ENCODE measurements at regions not wholly inside any gene's neighbourhood (a gene's known extent, or its start where the extent isn't known, plus 50 kb on each side); places are given as distances from the start of the nearest gene placed in this dataset.

DNA sequence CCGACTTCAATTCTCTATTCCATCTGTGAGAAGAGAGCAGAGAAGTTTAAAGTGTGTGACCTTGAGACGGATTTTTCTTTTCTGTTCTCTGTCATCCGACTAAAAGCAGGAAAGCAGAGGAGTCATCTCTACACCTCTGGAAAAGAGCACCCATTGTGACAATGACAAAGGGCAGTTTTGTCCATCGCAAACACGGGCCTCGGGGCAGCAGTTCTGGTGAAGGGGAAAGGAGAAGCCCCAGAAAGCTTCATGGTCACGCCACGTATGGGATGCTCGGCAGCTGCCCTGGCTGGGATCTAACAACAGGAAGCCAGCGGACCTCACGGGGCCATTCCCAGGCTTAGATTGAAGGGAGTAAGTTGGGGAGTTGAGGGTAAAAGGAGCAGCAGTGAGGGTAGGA, 52.0 kb upstream of the HBS1L start:
- no peaks in the 10 kb centered on the region for H3K9me3 ChIP-seq
- H3K4me1 ChIP-seq, result no peaks in the 10 kb centered on the region
- H3K4me3 ChIP-seq, result no peak overlapping the region
- no peak overlapping the region for H3K27ac ChIP-seq
- intact Hi-C loops (cut with DNase I), result no loop called here
- no peak for DNase-seq
- no peak for ATAC-seq
- no peaks in the 10 kb centered on the region for H3K27me3 ChIP-seq
- TF ChIP-seq, protein P1, sequence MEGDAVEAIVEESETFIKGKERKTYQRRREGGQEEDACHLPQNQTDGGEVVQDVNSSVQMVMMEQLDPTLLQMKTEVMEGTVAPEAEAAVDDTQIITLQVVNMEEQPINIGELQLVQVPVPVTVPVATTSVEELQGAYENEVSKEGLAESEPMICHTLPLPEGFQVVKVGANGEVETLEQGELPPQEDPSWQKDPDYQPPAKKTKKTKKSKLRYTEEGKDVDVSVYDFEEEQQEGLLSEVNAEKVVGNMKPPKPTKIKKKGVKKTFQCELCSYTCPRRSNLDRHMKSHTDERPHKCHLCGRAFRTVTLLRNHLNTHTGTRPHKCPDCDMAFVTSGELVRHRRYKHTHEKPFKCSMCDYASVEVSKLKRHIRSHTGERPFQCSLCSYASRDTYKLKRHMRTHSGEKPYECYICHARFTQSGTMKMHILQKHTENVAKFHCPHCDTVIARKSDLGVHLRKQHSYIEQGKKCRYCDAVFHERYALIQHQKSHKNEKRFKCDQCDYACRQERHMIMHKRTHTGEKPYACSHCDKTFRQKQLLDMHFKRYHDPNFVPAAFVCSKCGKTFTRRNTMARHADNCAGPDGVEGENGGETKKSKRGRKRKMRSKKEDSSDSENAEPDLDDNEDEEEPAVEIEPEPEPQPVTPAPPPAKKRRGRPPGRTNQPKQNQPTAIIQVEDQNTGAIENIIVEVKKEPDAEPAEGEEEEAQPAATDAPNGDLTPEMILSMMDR (IDR thresholded peaks at IDR 0.05), result no peak
- no peaks in the 10 kb centered on the region for H3K36me3 ChIP-seq

DNA sequence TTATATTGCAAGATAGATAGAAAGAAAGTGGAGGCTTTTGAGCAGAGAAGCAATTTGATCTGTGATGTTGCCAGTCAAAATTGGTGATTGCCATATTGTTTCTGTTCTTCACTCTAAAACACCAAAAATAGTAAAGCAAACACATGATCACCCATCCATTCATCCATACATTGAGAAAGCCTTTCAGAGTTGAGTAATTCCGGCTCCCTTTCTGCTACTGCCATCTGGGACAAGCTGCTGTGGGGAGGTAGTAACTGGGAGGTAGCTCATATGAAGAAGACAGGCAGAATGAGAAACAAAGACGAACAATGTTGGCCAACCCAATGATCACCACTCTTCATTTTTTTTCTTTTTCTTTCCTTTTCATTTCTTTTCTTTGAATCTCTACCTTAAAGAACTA, 51.1 kb upstream of the HBS1L start:
- DNase-seq (no peak), ATAC-seq (no peak)
- Histone ChIP-seq H3K4me3 (no peak overlapping the region), H3K36me3 (no peaks in the 10 kb centered on the region), H3K4me1 (no peaks in the 10 kb centered on the region), H3K9me3 (no peaks in the 10 kb centered on the region), H3K27ac (no peak overlapping the region), H3K27me3 (no peaks in the 10 kb centered on the region)
- intact Hi-C loops (cut with DNase I), result no loop called here
- TF ChIP-seq, protein P1 (IDR thresholded peaks at IDR 0.05), result no peak

DNA sequence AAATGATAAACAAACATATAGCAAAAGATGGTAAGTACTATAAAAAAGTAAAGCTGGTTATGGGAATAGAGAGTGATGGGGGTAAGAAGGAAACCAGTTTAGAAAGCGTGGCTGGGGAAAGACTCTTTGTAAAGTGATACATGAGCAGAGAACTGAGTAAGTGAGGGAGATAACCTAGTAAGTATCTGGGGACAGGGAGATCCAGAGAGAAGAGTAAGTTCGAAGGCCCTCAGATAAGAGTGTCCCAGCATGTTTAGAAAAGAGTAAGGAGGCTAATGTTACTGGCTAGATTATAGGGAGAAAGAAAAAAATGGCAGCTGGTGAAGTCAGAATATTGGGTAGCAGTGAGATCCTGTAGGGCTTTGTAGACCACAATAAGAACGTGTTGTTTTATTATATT, 50.7 kb upstream of the HBS1L start:
- intact Hi-C loops (cut with DNase I), result no loop called here
- Histone ChIP-seq H3K27ac (no peak overlapping the region), H3K9me3 (no peaks in the 10 kb centered on the region), H3K4me3 (no peak overlapping the region), H3K36me3 (no peaks in the 10 kb centered on the region), H3K4me1 (no peaks in the 10 kb centered on the region), H3K27me3 (no peaks in the 10 kb centered on the region)
- TF ChIP-seq, protein P1 (IDR thresholded peaks at IDR 0.05), result no peak
- ATAC-seq (no peak), DNase-seq (no peak)
